GM12878 (cell line): ENCODE measurements at regions not wholly inside any gene's neighbourhood (a gene's known extent, or its start where the extent isn't known, plus 50 kb on each side); places are given as distances from the start of the nearest gene placed in this dataset.

ENCODE experiments used
- ATAC-seq: fragments of 200-7000 bp; cut with Tn5 transposase; 3 replicates; pipeline ENCODE4 v1.9.1; 2020; ENCODE audit warnings: mild to moderate bottlenecking, moderate library complexity
- BruUV-seq: library from RNA; stranded (reverse); fragments of 400-500 nt; replicated peaks from 2 replicates; lab custom pipeline; 2021; lab: Mats Ljungman, UMichigan
- CTCF ChIA-PET: fragments of 300-600 bp; sonication (Branson Sonifier 250); formaldehyde crosslinking; extraction: SDS; loops from one replicate; lab custom pipeline; 2021; ENCODE audit warnings: inconsistent platforms; lab: Yijun Ruan, JAX
- POLR2A ChIA-PET: fragments of 350-600 bp; formaldehyde crosslinking; extraction: SDS; loops from one replicate; lab custom pipeline; 2021; ENCODE audit warnings: inconsistent platforms; lab: Charles Lee
- RAD21 ChIA-PET: fragments of 300-600 bp; sonication (Branson Sonifier 250); formaldehyde crosslinking; loops from one replicate; lab custom pipeline; 2023; ENCODE audit warnings: antibody characterized with exemption; ENCODE audit not compliant: unreplicated experiment; lab: Charles Lee
- SMC1A ChIA-PET: fragments of 300-600 bp; sonication (Branson Sonifier 250); formaldehyde crosslinking; loops from one replicate; lab custom pipeline; 2023; ENCODE audit not compliant: unreplicated experiment, uncharacterized antibody; lab: Charles Lee
- DNase-seq: peaks from one replicate; pipeline ENCODE4 v3.0.0-alpha.2; 2011; ENCODE audit warnings: low read depth, low spot score
- FAIRE-seq: peaks from 3 replicates; lab custom pipeline; 2011; peaks lifted over from hg19 to GRCh38; lab: Jason Lieb, UNC
- H2AFZ ChIP-seq: 2 replicates; pipeline ENCODE4 v1.6.0; 2011; ENCODE audit warnings: low read depth, low read length, control low read depth; ENCODE audit not compliant: control insufficient read depth
- H3K27ac ChIP-seq: 2 replicates; pipeline ENCODE4 v1.5.1; 2011; ENCODE audit warnings: control low read depth; ENCODE audit not compliant: control insufficient read depth, insufficient read depth
- H3K27me3 ChIP-seq, 2 experiments: replicated peaks in 1 of 2; 2 replicates each; pipeline versions ENCODE4 v1.6.0 to v1.6.1; 2011; ENCODE audit warnings: low read length in 1 of 2; ENCODE audit not compliant: control insufficient read depth in 2 of 2, insufficient read depth in 2 of 2
- H3K36me3 ChIP-seq, 2 experiments: 2 replicates each; pipeline ENCODE4 v1.5.1; 2011; ENCODE audit warnings: low read length in 1 of 2; ENCODE audit not compliant: control insufficient read depth in 2 of 2, insufficient read depth in 2 of 2
- H3K4me1 ChIP-seq: 2 replicates; pipeline ENCODE4 v1.6.1; 2011; ENCODE audit warnings: mild to moderate bottlenecking, low read length, moderate library complexity, mixed read lengths; ENCODE audit not compliant: control insufficient read depth, insufficient read depth
- H3K4me2 ChIP-seq: 2 replicates; pipeline ENCODE4 v1.6.0; 2011; ENCODE audit warnings: control low read depth; ENCODE audit not compliant: control insufficient read depth, insufficient read depth
- H3K4me3 ChIP-seq: fragments of 200-600 bp; sonication (generic); 2 replicates; pipeline ENCODE4 v1.5.1; 2016
- H3K79me2 ChIP-seq: 2 replicates; pipeline ENCODE4 v1.6.0; 2011; ENCODE audit warnings: low read length; ENCODE audit not compliant: control insufficient read depth, insufficient read depth
- H3K9ac ChIP-seq: 2 replicates; pipeline ENCODE4 v1.8.0; 2011; ENCODE audit warnings: low read length, control low read depth, mixed read lengths; ENCODE audit not compliant: control insufficient read depth, insufficient read depth
- H3K9me3 ChIP-seq: replicated peaks from 3 replicates; pipeline ENCODE4 v1.5.1; 2011; ENCODE audit warnings: mild to moderate bottlenecking, low read length; ENCODE audit not compliant: control insufficient read depth, insufficient read depth
- H4K20me1 ChIP-seq: 2 replicates; pipeline ENCODE4 v1.6.0; 2011; ENCODE audit not compliant: control insufficient read depth, insufficient read depth
- MTA2 ChIP-seq: fragments of 450-650 bp; IDR thresholded peaks from 2 replicates; pipeline ENCODE4 v1.6.1; 2016; ENCODE audit warnings: low read depth, mild to moderate bottlenecking, moderate library complexity
- MXI1 ChIP-seq: fragments of 150-350 bp; IDR thresholded peaks from 2 replicates; pipeline ENCODE4 v1.6.1; 2011; ENCODE audit warnings: low read depth, mild to moderate bottlenecking, inconsistent platforms, low read length, improper control_type of control experiment
- SIX5 ChIP-seq: IDR thresholded peaks from 2 replicates; pipeline ENCODE4 v1.6.1; 2011; ENCODE audit warnings: mild to moderate bottlenecking, low read depth, low read length, moderate library complexity; ENCODE audit not compliant: severe bottlenecking
- SMARCA5 ChIP-seq: fragments of 450-650 bp; IDR thresholded peaks from 2 replicates; pipeline ENCODE4 v1.6.1; 2017; ENCODE audit warnings: mild to moderate bottlenecking
- TAF1 ChIP-seq: IDR thresholded peaks from 2 replicates; pipeline ENCODE4 v1.6.1; 2011; ENCODE audit warnings: mild to moderate bottlenecking, low read depth, low read length, borderline replicate concordance
- ZNF24 ChIP-seq: fragments of 450-650 bp; IDR thresholded peaks from 2 replicates; pipeline ENCODE4 v1.6.1; 2017; ENCODE audit warnings: antibody characterized with exemption, mild to moderate bottlenecking
- WGBS: methylation state at CpG from one replicate; pipeline ENCODE4 v1.1.6; 2016; ENCODE audit warnings: low lambda C conversion rate; ENCODE audit not compliant: insufficient replicate concordance, insufficient coverage; ENCODE audit errors: missing lambda C conversion rate; 5-methylcytosine and 5-hydroxymethylcytosine counted together
- in situ Hi-C: fragments of 300-500 bp; cut with MboI; formaldehyde crosslinking; loops from 9 replicates; pipeline ENCODE4 v1.14.3; 2018; ENCODE audit warnings: mixed read lengths
- intact Hi-C: fragments of 100-400 bp; cut with micrococcal nuclease; formaldehyde crosslinking; loops from one replicate; pipeline ENCODE4 v1.14.2; 2022; ENCODE audit not compliant: unreplicated experiment
- TF ChIP-seq, protein P1 (sequence below): fragments of 450-650 bp; IDR thresholded peaks from 2 replicates; pipeline ENCODE4 v1.6.1; 2017; ENCODE audit warnings: mild to moderate bottlenecking, low read depth, inconsistent platforms; ENCODE audit not compliant: poor library complexity, severe bottlenecking
- TF ChIP-seq, protein P2 (sequence below): fragments of 150-350 bp; IDR thresholded peaks from 2 replicates; pipeline ENCODE4 v1.6.1; 2016; ENCODE audit warnings: low read depth, low read length
- TF ChIP-seq, protein P3 (sequence below): fragments of 450-650 bp; IDR thresholded peaks from 2 replicates; pipeline ENCODE4 v1.6.1; 2017; ENCODE audit warnings: low read depth, mild to moderate bottlenecking, moderate library complexity
- TF ChIP-seq, protein P4 (sequence below): fragments of 150-350 bp; IDR thresholded peaks from 2 replicates; pipeline ENCODE4 v1.6.1; 2014; ENCODE audit warnings: mild to moderate bottlenecking, low read depth, low read length

DNA sequence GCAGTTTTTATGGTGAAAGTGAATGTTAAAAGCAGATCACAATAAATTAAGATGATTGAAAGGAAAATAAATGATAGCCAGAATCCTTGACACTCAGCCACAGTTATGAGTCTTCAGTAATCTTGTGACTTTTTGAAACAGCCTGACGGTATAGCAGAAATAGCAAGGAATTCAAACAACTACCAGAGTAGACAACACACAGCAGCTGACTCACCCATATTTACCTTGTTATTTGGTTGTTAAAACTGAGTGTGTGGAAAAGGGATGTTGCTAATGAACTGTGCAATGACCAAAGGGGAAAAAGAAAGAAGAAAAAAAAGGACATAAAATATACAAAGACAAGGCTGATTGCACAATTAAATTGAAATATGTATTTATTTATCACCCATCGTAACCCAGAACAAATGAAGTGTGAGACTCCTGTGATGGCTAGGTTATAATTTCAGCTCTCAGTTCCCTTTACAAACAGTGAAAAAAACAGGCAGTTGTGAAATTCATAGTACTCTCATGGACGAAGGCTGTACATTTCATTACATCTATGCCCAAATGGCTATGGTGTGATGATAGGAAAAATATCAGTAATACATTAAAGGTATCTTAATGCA, 1023.0 kb upstream of the SORCS1 start:
- in situ Hi-C loops, result no loop called here
- no TSS peak for BruUV-seq
- H3K9ac ChIP-seq, result no peak overlapping the region
- CTCF ChIA-PET, result interaction anchor here (0.6 to 1.7 kb wide), 5 partner anchors 10 to 163 kb away, joined by 3 to 7 read pairs (median 3); no protein-coding TSS in a partner anchor
- ATAC-seq (no peak), FAIRE-seq (no peak), DNase-seq (no peak)
- 33% methylated on average over 3 of the region's 3 CpGs for WGBS
- no peak overlapping the region for H3K4me2 ChIP-seq
- RAD21 ChIA-PET, result interaction anchor here (1.2 to 2.6 kb wide), 2 partner anchors 16 to 275 kb away, joined by 3 to 12 read pairs; no protein-coding TSS in a partner anchor
- POLR2A ChIA-PET, result no interaction called here
- no peaks in the 10 kb centered on the region for H3K27me3 ChIP-seq
- no peak overlapping the region for H3K4me3 ChIP-seq
- H3K36me3 ChIP-seq, result no peaks in the 10 kb centered on the region
- TF ChIP-seq TAF1, result no peak
- no peak for TF ChIP-seq MXI1
- TF ChIP-seq, protein P1, sequence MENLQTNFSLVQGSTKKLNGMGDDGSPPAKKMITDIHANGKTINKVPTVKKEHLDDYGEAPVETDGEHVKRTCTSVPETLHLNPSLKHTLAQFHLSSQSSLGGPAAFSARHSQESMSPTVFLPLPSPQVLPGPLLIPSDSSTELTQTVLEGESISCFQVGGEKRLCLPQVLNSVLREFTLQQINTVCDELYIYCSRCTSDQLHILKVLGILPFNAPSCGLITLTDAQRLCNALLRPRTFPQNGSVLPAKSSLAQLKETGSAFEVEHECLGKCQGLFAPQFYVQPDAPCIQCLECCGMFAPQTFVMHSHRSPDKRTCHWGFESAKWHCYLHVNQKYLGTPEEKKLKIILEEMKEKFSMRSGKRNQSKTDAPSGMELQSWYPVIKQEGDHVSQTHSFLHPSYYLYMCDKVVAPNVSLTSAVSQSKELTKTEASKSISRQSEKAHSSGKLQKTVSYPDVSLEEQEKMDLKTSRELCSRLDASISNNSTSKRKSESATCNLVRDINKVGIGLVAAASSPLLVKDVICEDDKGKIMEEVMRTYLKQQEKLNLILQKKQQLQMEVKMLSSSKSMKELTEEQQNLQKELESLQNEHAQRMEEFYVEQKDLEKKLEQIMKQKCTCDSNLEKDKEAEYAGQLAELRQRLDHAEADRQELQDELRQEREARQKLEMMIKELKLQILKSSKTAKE, result peak; percentile 35
- TF ChIP-seq MTA2, result peak; percentile 52; the same call in 1 of the 2 replicates
- no peak for TF ChIP-seq SIX5
- TF ChIP-seq SMARCA5, result no peak
- TF ChIP-seq, protein P2, sequence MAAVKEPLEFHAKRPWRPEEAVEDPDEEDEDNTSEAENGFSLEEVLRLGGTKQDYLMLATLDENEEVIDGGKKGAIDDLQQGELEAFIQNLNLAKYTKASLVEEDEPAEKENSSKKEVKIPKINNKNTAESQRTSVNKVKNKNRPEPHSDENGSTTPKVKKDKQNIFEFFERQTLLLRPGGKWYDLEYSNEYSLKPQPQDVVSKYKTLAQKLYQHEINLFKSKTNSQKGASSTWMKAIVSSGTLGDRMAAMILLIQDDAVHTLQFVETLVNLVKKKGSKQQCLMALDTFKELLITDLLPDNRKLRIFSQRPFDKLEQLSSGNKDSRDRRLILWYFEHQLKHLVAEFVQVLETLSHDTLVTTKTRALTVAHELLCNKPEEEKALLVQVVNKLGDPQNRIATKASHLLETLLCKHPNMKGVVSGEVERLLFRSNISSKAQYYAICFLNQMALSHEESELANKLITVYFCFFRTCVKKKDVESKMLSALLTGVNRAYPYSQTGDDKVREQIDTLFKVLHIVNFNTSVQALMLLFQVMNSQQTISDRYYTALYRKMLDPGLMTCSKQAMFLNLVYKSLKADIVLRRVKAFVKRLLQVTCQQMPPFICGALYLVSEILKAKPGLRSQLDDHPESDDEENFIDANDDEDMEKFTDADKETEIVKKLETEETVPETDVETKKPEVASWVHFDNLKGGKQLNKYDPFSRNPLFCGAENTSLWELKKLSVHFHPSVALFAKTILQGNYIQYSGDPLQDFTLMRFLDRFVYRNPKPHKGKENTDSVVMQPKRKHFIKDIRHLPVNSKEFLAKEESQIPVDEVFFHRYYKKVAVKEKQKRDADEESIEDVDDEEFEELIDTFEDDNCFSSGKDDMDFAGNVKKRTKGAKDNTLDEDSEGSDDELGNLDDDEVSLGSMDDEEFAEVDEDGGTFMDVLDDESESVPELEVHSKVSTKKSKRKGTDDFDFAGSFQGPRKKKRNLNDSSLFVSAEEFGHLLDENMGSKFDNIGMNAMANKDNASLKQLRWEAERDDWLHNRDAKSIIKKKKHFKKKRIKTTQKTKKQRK, result no peak
- TF ChIP-seq, protein P3, sequence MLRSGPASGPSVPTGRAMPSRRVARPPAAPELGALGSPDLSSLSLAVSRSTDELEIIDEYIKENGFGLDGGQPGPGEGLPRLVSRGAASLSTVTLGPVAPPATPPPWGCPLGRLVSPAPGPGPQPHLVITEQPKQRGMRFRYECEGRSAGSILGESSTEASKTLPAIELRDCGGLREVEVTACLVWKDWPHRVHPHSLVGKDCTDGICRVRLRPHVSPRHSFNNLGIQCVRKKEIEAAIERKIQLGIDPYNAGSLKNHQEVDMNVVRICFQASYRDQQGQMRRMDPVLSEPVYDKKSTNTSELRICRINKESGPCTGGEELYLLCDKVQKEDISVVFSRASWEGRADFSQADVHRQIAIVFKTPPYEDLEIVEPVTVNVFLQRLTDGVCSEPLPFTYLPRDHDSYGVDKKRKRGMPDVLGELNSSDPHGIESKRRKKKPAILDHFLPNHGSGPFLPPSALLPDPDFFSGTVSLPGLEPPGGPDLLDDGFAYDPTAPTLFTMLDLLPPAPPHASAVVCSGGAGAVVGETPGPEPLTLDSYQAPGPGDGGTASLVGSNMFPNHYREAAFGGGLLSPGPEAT, result no peak
- TF ChIP-seq, protein P4, sequence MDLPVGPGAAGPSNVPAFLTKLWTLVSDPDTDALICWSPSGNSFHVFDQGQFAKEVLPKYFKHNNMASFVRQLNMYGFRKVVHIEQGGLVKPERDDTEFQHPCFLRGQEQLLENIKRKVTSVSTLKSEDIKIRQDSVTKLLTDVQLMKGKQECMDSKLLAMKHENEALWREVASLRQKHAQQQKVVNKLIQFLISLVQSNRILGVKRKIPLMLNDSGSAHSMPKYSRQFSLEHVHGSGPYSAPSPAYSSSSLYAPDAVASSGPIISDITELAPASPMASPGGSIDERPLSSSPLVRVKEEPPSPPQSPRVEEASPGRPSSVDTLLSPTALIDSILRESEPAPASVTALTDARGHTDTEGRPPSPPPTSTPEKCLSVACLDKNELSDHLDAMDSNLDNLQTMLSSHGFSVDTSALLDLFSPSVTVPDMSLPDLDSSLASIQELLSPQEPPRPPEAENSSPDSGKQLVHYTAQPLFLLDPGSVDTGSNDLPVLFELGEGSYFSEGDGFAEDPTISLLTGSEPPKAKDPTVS, result no peak
- peak; percentile 94 for TF ChIP-seq ZNF24
- no peak overlapping the region for H2AFZ ChIP-seq
- no peaks in the 10 kb centered on the region for H3K4me1 ChIP-seq
- H3K27ac ChIP-seq, result no peak overlapping the region
- H3K9me3 ChIP-seq, result no peaks in the 10 kb centered on the region; the same call in 2 of the 3 replicates
- H3K79me2 ChIP-seq, result no peaks in the 10 kb centered on the region
- SMC1A ChIA-PET, result interaction anchor here (1.1 to 1.5 kb wide), 3 partner anchors 11 to 389 kb away, joined by 3 to 6 read pairs (median 4); no protein-coding TSS in a partner anchor
- intact Hi-C loops, result no loop called here
- no peaks in the 10 kb centered on the region for H4K20me1 ChIP-seq
